Pancreas (tissue), 10 donors: ENCODE measurements at regions not wholly inside any gene's neighbourhood (a gene's known extent, or its start where the extent isn't known, plus 50 kb on each side); places are given as distances from the start of the nearest gene placed in this dataset.

Experiments used
- ATAC-seq, 4 donors: fragments of 200-7000 bp; cut with Tn5 transposase; one replicate each; pipeline versions ENCODE4 v1.8.0 to v1.9.1; 2020; ENCODE audit warnings: mild to moderate bottlenecking in 4 of 4, moderate library complexity in 4 of 4
- DNase-seq, 6 donors: peaks; one replicate each; pipeline ENCODE4 v3.0.0-alpha.2; 2020
- FAIRE-seq: peaks from 2 replicates; lab custom pipeline; 2012; peaks lifted over from hg19 to GRCh38; lab: Jason Lieb, UNC
- H3K27ac ChIP-seq, 4 donors: fragments of 200-600 bp; sonication (generic); 1 replicate in 3 of 4; 2 replicates in 1 of 4; pipeline versions ENCODE4 v1.5.0 to v1.8.0; 2020
- H3K27me3 ChIP-seq, 4 donors: fragments of 200-600 bp; one replicate each; pipeline ENCODE4 v1.8.0; 2021
- H3K36me3 ChIP-seq, 3 donors: fragments of 200-600 bp; sonication (generic) in 1 of 3; one replicate each; pipeline versions ENCODE4 v1.5.0 to v1.8.0; 2020 to 2021
- H3K4me1 ChIP-seq, 3 donors: fragments of 200-600 bp; one replicate each; pipeline ENCODE4 v1.8.0; 2021
- H3K4me3 ChIP-seq, 4 donors: fragments of 200-600 bp; sonication (generic) in 2 of 4; one replicate each; pipeline versions ENCODE4 v1.5.0 to v1.8.0; 2020 to 2021
- H3K9me3 ChIP-seq, 4 donors: fragments of 200-600 bp; one replicate each; pipeline ENCODE4 v1.8.0; 2021
- CTCF ChIP-seq, 4 donors: fragments of 200-600 bp; sonication (generic) in 3 of 4; IDR thresholded peaks; one replicate each; pipeline versions ENCODE4 v1.5.0 to v1.8.0; 2021; ENCODE audit warnings: antibody characterized with exemption in 4 of 4
- WGBS, 2 donors: extraction: QIAGEN DNeasy Blood & Tissue Kit; methylation state at CpG; one replicate each; pipeline ENCODE4 v1.1.7; 2013; 5-methylcytosine and 5-hydroxymethylcytosine counted together
- intact Hi-C, 3 donors: fragments of 100-400 bp; cut with DNase I; formaldehyde crosslinking; loops; one replicate each; pipeline versions ENCODE4 v1.11.1 to v1.14.2; 2022
- donor health status: healthy with polysubstance abuse.
- donor health status: DM: no; HTN: no; CAD: no; lungs with moderate emphysema.
- donor health status: DM: no; HTN: no; CAD: no.
- donor health status: control.
- donor health status: control.
- donor health status: Bipolar disorder and iron deficiency.
- donor health status: DM: yes; HTN: yes; CAD: no.
- donor health status: DM: no; HTN: no; CAD: no.
- donor health status: DM: no; HTN: no; CAD: no.
- donor health status: DM: yes; HTN: yes; CAD: no.

- no peak for ATAC-seq
- DNase-seq = no peak
- Histone ChIP-seq H3K4me1 (no peaks in the 10 kb centered on the region), H3K4me3 (no peak overlapping the region), H3K36me3 (no peaks in the 10 kb centered on the region), H3K9me3 (no peaks in the 10 kb centered on the region), H3K27me3 (no peaks in the 10 kb centered on the region), H3K27ac (no peak overlapping the region)
- no peak for TF ChIP-seq CTCF (IDR thresholded peaks at IDR 0.05)
- no peak for FAIRE-seq
- 73 to 74% methylated on average over 5 of the region's 5 CpGs for whole genome bisulfite sequencing, 2 donors
- intact Hi-C loops = no loop called here
These were observed 78.4 kb downstream of the ENC1 start for GRCh38 chr5:74562122-74562521.

GRCh38 chr5:74560245-74560644 lies 80.3 kb downstream of the ENC1 start:
- intact Hi-C loops = no loop called here
- ATAC-seq = no peak
- no peak for TF ChIP-seq CTCF (IDR thresholded peaks at IDR 0.05)

GRCh38 chr5:74556631-74557595 lies 83.6 kb downstream of the ENC1 start:
- 83 to 88% methylated on average over 6 of the region's 6 CpGs for WGBS, 2 donors
- Histone ChIP-seq H3K4me1 (no peaks in the 10 kb centered on the region), H3K9me3 (no peaks in the 10 kb centered on the region), H3K27ac (no peak overlapping the region), H3K36me3 (no peaks in the 10 kb centered on the region), H3K27me3 (no peaks in the 10 kb centered on the region), H3K4me3 (no peak overlapping the region)
- ATAC-seq = no peak
- intact Hi-C loops = no loop called here
- no peak for TF ChIP-seq CTCF (IDR thresholded peaks at IDR 0.05)
- DNase-seq = no peak
- no peak for FAIRE-seq

More at GRCh38 chr5:74560245-74560644, 80.3 kb downstream of the ENC1 start:
- H3K27ac ChIP-seq = no peak overlapping the region
- H3K27me3 ChIP-seq = no peaks in the 10 kb centered on the region
- DNase-seq = no peak
- no peak for FAIRE-seq
- H3K9me3 ChIP-seq = no peaks in the 10 kb centered on the region
- H3K4me1 ChIP-seq = no peaks in the 10 kb centered on the region
- no peaks in the 10 kb centered on the region for H3K36me3 ChIP-seq
- H3K4me3 ChIP-seq = no peak overlapping the region

- DNase-seq (no peak), FAIRE-seq (no peak), ATAC-seq (no peak)
- intact Hi-C loops = no loop called here
- TF ChIP-seq CTCF (IDR thresholded peaks at IDR 0.05) = no peak
- Histone ChIP-seq H3K36me3 (no peaks in the 10 kb centered on the region), H3K9me3 (no peaks in the 10 kb centered on the region), H3K27ac (no peak overlapping the region), H3K27me3 (no peaks in the 10 kb centered on the region), H3K4me1 (no peaks in the 10 kb centered on the region), H3K4me3 (no peak overlapping the region)
- WGBS, 2 donors = 75 to 92% methylated on average over 3 of the region's 3 CpGs
These were observed 84.5 kb downstream of the ENC1 start for GRCh38 chr5:74556006-74556405.

- no peak overlapping the region for H3K27ac ChIP-seq
- no peak for FAIRE-seq
These were observed 88.4 kb downstream of the ENC1 start for GRCh38 chr5:74552101-74552500.

More at GRCh38 chr5:74552101-74552500, 88.4 kb downstream of the ENC1 start:
- Histone ChIP-seq H3K36me3 (no peaks in the 10 kb centered on the region), H3K9me3 (no peaks in the 10 kb centered on the region), H3K4me3 (no peak overlapping the region), H3K27me3 (no peaks in the 10 kb centered on the region), H3K4me1 (no peaks in the 10 kb centered on the region)
- 71 to 77% methylated on average over 4 of the region's 4 CpGs for WGBS, 2 donors
- DNase-seq (no peak), ATAC-seq (no peak)
- intact Hi-C loops = no loop called here
- TF ChIP-seq CTCF (IDR thresholded peaks at IDR 0.05) = no peak
